ENCODE measurements at regions not wholly inside any gene's neighbourhood (a gene's known extent, or its start where the extent isn't known, plus 50 kb on each side); places are given as distances from the start of the nearest gene placed in this dataset.

GRCh38 chr15:70556151-70556741 lies 207.1 kb downstream of the UACA start:
- no peak for DNase-seq (ENCODE audit: low read depth)

GRCh38 chr15:70555713-70556112 lies 207.6 kb downstream of the UACA start:
- no peak for DNase-seq (ENCODE audit: low read depth)

- no peak for DNase-seq (ENCODE audit: low read depth)
These were observed 215.4 kb downstream of the UACA start for GRCh38 chr15:70547846-70548487.

GRCh38 chr15:70545526-70545925 lies 217.8 kb downstream of the UACA start:
- no peak for DNase-seq (ENCODE audit: low read depth)

- no peak for DNase-seq (ENCODE audit: low read depth)
These were observed 221.8 kb downstream of the UACA start for GRCh38 chr15:70541511-70541910.

GRCh38 chr15:70539912-70540530 lies 223.3 kb downstream of the UACA start:
- no peak for DNase-seq (ENCODE audit: low read depth)

GRCh38 chr15:70539409-70539808 lies 223.9 kb downstream of the UACA start:
- DNase-seq (ENCODE audit: low read depth), result no peak

GRCh38 chr15:70538278-70538677 lies 225.1 kb downstream of the UACA start:
- no peak for DNase-seq (ENCODE audit: low read depth)

GRCh38 chr15:70535955-70536338 lies 227.4 kb downstream of the UACA start:
- no peak for DNase-seq (ENCODE audit: low read depth)

GRCh38 chr15:70535071-70535954 lies 228.0 kb downstream of the UACA start:
- DNase-seq (ENCODE audit: low read depth), result no peak

- DNase-seq (ENCODE audit: low read depth), result no peak
These were observed 229.2 kb downstream of the UACA start for GRCh38 chr15:70533931-70534742.

GRCh38 chr15:70532531-70533186 lies 230.7 kb downstream of the UACA start:
- no peak for DNase-seq (ENCODE audit: low read depth)

- no peak for DNase-seq (ENCODE audit: low read depth)
These were observed 231.8 kb downstream of the UACA start for GRCh38 chr15:70531576-70531975.

GRCh38 chr15:70530906-70531305 lies 232.5 kb downstream of the UACA start:
- no peak for DNase-seq (ENCODE audit: low read depth)

- DNase-seq (ENCODE audit: low read depth), result no peak
These were observed 232.9 kb downstream of the UACA start for GRCh38 chr15:70530503-70530902.

GRCh38 chr15:70530017-70530499 lies 233.3 kb downstream of the UACA start:
- DNase-seq (ENCODE audit: low read depth), result no peak

GRCh38 chr15:70528816-70529215 lies 234.5 kb downstream of the UACA start:
- DNase-seq (ENCODE audit: low read depth), result no peak

- DNase-seq (ENCODE audit: low read depth), result peak; percentile 83
These were observed 235.1 kb downstream of the UACA start for GRCh38 chr15:70528270-70528706.

- no peak for DNase-seq (ENCODE audit: low read depth)
These were observed 236.4 kb downstream of the UACA start for GRCh38 chr15:70526974-70527325.

- DNase-seq (ENCODE audit: low read depth), result peak; percentile 86
These were observed 237.0 kb downstream of the UACA start for GRCh38 chr15:70526221-70526973.

Measured in Daoy (cell line).